Mucosa of descending colon (tissue), 3 donors: ENCODE measurements at regions not wholly inside any gene's neighbourhood (a gene's known extent, or its start where the extent isn't known, plus 50 kb on each side); places are given as distances from the start of the nearest gene placed in this dataset.

ENCODE experiments used
- ATAC-seq: fragments of 200-7000 bp; cut with Tn5 transposase; one replicate; pipeline ENCODE4 v1.9.1; 2020; ENCODE audit warnings: mild to moderate bottlenecking, moderate library complexity
- DNase-seq, 3 donors: peaks; one replicate each; pipeline ENCODE4 v3.0.0-alpha.2; 2020
- H3K36me3 ChIP-seq: fragments of 200-600 bp; one replicate; pipeline ENCODE4 v1.8.0; 2021; ENCODE audit warnings: low read depth, mild to moderate bottlenecking
- H3K4me1 ChIP-seq: fragments of 200-600 bp; one replicate; pipeline ENCODE4 v1.8.0; 2021; ENCODE audit warnings: low read depth, mild to moderate bottlenecking
- H3K4me3 ChIP-seq: fragments of 200-600 bp; one replicate; pipeline ENCODE4 v1.8.0; 2021; ENCODE audit warnings: mild to moderate bottlenecking
- H3K9me3 ChIP-seq: fragments of 200-600 bp; one replicate; pipeline ENCODE4 v1.8.0; 2021; ENCODE audit warnings: mild to moderate bottlenecking
- intact Hi-C, 2 donors: fragments of 100-400 bp; cut with DNase I in 1 of 2; cut with micrococcal nuclease in 1 of 2; formaldehyde crosslinking; loops; one replicate each; pipeline versions ENCODE4 v1.11.0 to v1.11.1; 2022; cut with DNase I, micrococcal nuclease
- TF ChIP-seq, protein P1 (sequence below): fragments of 200-600 bp; IDR thresholded peaks from one replicate; pipeline ENCODE4 v1.8.0; 2022; ENCODE audit warnings: antibody characterized with exemption, mild to moderate bottlenecking
- donor health status: DM: no; HTN: no; CAD: no; lungs with moderate emphysema.
- donor health status: DM: no; HTN: no; CAD: no.
- donor health status: DM: no; HTN: yes; CAD: no.

DNA sequence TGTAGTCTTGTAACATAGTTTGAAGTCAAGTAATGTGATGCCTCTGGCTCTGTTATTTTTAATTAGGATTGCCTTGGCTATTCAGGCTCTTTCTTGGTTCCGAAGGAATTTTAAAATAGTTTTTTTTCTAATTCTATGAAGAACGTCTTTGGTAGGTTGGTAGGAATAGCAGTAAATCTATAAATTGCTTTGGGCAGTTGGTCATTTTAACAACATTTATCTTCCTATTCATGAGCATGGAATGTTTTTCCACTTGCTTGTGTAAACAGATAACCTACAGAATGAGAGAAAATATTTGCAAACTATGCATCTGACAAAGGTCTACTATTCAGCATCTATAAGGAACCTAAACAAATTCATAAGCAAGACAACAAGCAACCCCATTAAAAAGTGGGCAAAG is 173.2 kb upstream of the TRPC7 start:
- H3K9me3 ChIP-seq: no peaks in the 10 kb centered on the region
- H3K36me3 ChIP-seq: no peaks in the 10 kb centered on the region
- DNase-seq: no peak
- TF ChIP-seq, protein P1, sequence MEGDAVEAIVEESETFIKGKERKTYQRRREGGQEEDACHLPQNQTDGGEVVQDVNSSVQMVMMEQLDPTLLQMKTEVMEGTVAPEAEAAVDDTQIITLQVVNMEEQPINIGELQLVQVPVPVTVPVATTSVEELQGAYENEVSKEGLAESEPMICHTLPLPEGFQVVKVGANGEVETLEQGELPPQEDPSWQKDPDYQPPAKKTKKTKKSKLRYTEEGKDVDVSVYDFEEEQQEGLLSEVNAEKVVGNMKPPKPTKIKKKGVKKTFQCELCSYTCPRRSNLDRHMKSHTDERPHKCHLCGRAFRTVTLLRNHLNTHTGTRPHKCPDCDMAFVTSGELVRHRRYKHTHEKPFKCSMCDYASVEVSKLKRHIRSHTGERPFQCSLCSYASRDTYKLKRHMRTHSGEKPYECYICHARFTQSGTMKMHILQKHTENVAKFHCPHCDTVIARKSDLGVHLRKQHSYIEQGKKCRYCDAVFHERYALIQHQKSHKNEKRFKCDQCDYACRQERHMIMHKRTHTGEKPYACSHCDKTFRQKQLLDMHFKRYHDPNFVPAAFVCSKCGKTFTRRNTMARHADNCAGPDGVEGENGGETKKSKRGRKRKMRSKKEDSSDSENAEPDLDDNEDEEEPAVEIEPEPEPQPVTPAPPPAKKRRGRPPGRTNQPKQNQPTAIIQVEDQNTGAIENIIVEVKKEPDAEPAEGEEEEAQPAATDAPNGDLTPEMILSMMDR: no peak
- no peaks in the 10 kb centered on the region for H3K4me1 ChIP-seq
- ATAC-seq: no peak
- no peak overlapping the region for H3K4me3 ChIP-seq
- intact Hi-C loops: no loop called here

- H3K9me3 ChIP-seq: no peaks in the 10 kb centered on the region
- H3K4me1 ChIP-seq: no peaks in the 10 kb centered on the region
- no peaks in the 10 kb centered on the region for H3K36me3 ChIP-seq
- no peak overlapping the region for H3K4me3 ChIP-seq
- TF ChIP-seq, protein P1: no peak
- intact Hi-C loops: no loop called here
- DNase-seq (no peak), ATAC-seq (no peak)
Observed at GRCh38 chr5:136529081-136529480, 163.7 kb upstream of the TRPC7 start.

DNA sequence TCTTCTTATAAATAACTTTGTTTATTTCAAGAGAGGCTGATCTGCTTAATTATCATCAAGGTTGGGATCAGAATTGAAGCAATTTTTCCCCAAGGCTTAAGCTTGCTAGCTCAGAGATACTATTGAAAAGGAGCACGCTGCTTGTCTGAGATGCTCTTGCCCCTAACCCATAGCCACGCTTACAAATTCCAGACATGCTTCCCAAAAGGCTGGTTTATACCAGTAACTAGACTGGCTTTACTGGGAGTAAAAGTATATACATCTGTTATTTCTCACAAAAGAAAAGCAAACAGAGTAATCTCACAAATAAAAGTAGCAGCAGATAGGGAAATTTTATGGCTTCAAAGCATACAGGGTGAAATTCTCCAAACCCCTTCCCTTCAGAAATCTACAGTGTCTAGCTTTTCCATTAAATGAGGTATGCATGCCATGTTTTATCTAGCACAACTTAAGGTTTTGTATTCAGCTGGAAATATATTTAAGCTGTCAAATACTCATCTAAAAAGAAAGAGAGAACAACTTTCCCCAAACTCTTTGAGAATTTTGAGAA is 163.2 kb upstream of the TRPC7 start:
- DNase-seq (no peak), ATAC-seq (no peak)
- H3K9me3 ChIP-seq: no peaks in the 10 kb centered on the region
- intact Hi-C loops: no loop called here
- no peak overlapping the region for H3K4me3 ChIP-seq
- no peaks in the 10 kb centered on the region for H3K4me1 ChIP-seq
- TF ChIP-seq, protein P1: no peak
- H3K36me3 ChIP-seq: no peaks in the 10 kb centered on the region

DNA sequence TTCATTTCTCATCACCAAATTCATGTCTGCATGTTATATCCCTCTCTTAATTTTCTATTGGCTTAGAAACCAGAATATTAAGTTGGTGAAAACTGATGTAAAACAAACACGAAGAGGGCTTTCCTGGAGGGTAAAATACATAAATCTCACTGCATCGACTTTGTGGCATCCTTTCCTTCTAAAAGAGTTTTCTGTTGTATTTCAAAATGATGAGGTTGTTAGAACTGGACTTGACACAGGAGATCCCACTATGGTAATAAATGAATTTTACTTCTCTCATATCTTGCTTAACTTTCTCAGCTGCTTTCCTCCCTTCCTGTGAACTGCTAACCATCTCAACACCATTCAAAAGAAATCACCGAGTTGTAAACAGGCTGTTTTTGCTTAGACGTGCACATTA is 162.0 kb upstream of the TRPC7 start:
- intact Hi-C loops: no loop called here
- H3K4me1 ChIP-seq: no peaks in the 10 kb centered on the region
- ATAC-seq: no peak
- TF ChIP-seq, protein P1: no peak
- no peak for DNase-seq
- no peak overlapping the region for H3K4me3 ChIP-seq
- no peaks in the 10 kb centered on the region for H3K36me3 ChIP-seq
- no peaks in the 10 kb centered on the region for H3K9me3 ChIP-seq

GRCh38 chr5:136526791-136527190 is 161.4 kb upstream of the TRPC7 start:
- no peak for DNase-seq
- Histone ChIP-seq H3K9me3 (no peaks in the 10 kb centered on the region), H3K36me3 (no peaks in the 10 kb centered on the region), H3K4me1 (no peaks in the 10 kb centered on the region), H3K4me3 (no peak overlapping the region)
- no peak for ATAC-seq
- intact Hi-C loops: no loop called here
- TF ChIP-seq, protein P1: no peak

DNA sequence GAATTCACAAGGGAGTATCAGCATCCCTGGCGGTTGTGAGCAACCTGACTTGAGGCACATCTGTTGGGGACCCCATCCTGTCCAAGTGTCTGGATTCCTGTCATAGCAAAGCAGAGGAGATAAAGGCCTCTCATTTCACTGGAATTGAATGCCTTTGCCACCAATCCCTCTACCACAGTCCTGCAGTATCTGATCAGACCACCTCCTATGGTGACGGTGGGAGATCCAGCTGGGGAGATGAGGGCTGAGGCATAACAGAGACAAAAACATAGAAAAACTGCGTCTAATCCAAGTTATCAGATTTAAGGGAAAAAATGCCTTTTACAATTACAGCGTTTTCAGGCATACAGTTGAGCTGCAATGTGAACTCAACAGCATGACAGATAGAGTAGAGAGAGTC is 160.7 kb upstream of the TRPC7 start:
- ATAC-seq (no peak), DNase-seq (no peak)
- Histone ChIP-seq H3K4me1 (no peaks in the 10 kb centered on the region), H3K36me3 (no peaks in the 10 kb centered on the region), H3K9me3 (no peaks in the 10 kb centered on the region), H3K4me3 (no peak overlapping the region)
- intact Hi-C loops: no loop called here
- TF ChIP-seq, protein P1: no peak
